ENCODE measurements at regions not wholly inside any gene's neighbourhood (a gene's known extent, or its start where the extent isn't known, plus 50 kb on each side); places are given as distances from the start of the nearest gene placed in this dataset.

DNA sequence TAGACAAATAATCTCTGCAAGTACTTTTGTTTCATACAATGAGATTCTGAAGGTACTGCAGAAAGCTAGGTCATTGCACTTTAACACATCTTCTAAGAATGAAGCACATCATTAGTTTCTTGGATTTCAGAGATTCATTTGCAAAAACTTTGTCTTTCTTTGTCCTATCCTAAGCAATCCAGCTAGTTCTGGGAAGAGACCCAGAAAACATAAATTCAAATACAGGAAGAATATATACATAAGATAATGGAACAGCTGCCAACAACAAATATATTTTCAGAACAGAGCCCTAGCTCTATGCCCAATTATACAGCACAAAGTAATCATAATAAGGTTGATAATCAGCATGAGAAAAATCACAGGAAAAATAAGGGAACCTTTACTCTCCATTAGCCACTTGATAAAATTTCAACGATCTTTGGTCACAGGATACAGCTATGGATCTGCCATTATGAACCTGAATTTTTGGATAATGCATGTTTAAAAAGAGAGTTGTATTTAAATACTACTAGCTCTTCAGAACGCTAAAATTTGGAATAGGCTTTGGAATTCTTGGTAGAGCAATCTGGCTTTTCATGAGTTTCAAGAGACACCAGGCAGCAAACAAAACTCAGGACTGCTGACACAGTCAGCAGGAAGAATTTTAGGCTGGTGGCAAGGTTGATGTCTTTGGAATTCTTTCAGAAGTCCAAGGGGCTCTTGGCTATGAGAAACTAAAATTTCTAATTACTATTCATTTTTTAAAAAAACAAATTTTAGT is 250.4 kb upstream of the SMIM21 start:
- DNase-seq (ENCODE audit: low spot score), result no peak

DNA sequence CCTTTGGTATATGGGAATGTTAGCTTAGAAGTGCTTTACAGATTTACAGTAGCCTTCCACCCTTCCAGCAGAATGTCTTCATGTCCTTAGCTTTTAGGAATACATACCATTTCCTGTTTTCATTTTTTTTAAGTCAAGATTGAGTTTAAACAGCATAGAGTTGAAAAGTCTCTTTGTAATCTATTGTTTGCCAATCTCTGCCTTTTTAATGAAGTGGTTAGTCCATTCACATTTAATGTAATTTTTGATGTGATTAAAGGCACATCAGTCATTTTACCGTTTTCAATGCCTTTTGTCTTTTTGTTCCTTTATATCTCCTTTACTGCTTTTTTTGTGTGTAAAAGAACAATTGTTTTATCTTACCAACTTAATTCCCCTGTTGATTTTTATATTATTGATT is 233.4 kb upstream of the SMIM21 start:
- no peak for DNase-seq (ENCODE audit: low spot score)

DNA sequence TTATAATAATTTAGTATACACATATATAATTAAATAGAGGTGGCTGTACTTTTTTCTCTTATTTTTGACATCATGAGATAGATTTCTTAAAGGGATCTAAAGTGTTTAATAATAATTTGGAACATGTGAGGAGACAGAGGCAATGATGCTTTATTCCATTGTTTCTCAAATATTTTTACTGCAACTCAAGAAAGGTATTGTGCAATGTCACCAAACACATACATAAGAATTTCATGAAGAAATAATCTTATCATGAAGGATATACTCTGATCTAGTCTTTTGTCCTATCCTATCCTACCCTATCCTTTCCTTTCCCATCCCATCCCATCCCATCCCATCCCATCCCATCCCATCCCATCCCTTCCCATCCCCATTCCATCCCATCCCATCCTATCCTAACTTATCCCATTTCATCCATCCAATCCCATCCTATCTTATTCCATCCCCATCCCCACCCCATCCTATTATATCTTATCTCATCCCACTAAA is 232.1 kb upstream of the SMIM21 start:
- no peak for DNase-seq (ENCODE audit: low spot score)

DNA sequence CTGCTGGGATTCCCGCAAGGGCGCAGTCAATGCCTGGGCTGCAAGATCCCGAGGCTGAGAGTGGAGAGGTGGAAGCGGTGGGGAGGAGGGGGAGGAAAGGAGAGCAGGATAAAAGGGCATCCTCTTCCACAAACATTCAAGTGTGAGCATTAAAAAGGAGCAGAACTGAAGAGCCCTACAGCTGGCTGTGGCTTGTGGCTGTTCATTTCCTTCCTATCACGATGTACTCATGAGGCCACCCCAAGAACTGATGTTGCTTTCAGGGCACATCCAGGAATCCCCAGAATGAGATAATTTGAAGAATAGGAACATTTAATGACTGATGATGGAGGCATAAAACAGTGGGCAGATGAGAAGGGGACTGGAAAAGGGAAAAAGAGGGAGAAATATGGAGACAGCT is 230.8 kb upstream of the SMIM21 start:
- no peak for DNase-seq (ENCODE audit: low spot score)

DNA sequence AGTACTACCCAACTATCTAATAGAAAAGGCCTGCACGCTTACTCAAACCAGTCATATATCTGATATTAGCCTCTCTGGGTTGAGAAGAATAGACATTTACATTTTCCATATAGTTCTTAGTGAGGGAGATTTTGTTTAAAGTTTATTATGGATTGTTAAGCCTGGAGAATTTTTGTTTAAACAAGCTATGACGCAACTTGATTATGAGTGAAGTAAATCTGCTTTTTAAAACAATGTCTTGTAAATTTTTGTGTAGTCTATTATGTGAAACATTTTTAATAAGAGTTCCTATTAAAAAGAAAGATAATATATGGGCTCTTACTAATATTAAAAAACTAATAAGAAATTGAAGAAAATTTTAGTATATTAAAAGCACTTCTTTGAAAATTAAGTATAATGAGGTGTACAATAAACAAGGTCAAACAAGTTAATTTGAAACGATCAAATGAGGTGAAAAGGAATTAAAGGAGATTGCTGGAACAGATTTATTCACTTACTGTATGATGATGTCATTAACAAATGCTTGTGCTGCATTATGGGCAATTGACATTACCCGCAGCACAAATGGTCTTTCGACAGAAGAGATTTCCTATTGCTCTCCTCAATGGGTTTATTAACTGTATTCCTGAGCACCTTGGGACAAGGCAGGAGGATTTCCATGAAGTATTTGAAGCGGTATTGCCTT is 229.2 kb upstream of the SMIM21 start:
- no peak for DNase-seq (ENCODE audit: low spot score)

DNA sequence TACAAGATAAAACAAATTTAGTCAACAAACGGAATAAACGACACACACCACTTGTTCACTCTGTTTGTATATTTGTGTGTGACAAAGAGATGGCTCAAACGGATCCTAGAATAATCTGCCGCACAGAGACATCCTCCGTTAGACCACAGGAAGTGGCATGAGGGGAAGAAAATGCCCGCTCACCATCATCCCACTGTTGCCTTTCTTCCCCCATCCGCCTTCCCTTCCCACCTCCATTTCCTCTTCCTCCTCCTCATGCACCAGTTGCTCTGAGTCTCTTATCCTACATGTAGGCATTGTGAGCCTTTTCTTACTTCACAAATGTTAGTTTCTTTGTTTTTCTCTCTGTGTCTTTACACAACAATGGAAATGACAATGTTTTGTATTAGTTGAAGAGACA is 228.5 kb upstream of the SMIM21 start:
- no peak for DNase-seq (ENCODE audit: low spot score)

DNA sequence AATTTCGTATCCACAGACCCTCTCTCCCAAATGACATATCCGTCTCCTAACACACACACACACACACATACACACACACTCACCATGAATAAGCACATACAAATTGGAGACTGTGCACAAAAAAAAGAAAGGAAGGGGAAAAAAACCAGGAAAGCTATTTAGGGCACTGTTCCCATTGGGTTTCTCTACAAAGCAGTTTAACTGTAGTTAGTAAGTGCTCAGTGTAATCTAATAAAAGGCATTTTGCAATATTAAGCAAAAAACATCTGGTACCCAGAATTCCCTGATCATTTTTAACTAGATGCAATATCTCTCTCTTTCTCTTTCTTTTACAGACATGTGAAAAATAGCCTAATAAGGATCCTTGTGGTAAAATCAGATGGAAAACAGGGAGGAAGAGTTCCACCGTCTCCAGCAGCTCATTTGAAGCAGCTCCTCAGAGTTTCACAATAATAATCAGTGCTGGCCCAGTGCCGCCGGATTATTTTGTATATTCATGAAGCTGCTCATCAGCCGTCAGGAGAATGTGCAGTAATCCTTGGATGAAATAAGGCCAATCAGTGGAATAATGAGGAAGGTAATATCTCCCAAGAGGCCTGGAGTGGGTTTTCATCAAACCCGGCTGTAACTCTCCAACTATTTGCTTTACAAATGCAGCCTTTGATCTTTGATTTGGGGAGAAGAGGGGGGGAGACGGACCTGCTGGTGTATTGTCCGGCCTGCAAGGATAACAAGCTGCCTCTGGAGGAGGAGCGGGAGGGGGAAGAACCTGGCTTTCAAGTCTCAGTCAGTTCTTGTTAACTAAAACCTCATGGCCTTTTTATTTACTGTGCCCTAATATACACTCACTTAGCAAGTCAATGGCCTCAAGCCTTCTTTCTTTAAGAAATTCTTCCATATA is 227.6 kb upstream of the SMIM21 start:
- DNase-seq (ENCODE audit: low spot score), result no peak

DNA sequence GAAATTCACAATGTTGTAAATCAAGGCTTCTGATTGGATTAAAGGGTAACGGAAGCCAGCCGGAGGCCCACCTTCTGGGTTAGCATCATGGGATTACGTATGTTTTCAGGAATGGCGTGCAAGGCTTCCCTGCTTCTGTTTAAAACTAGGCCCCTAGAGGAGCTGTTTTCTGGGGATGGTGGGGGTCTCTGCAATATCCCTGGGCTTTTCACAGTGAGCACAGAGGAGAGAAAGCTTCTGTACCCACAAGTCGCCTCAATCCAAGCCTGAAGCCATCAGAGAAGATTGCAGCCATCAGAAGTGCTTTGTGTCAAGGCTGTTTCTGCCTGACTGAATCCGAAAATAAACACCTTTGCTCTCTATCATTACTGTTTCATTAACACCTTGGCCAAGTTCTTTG is 226.9 kb upstream of the SMIM21 start:
- no peak for DNase-seq (ENCODE audit: low spot score)

DNA sequence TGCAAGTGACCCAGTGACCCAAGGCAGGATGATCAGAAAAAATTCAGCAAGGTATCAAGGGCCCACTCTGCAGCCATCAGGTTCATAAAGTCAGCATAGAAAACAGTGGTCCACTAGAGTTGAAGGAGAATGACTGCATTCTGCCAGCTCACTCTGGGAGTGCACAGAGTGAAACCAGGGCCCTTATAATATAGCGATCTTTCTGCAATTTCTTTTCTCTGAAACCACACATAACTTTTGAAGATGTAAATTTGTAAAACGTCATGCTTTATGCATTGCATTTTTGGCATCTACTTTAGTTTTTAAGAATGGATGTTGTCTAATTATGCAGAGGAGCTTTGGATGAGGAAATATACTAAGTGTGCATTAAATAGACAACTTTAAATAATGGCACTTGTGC is 225.0 kb upstream of the SMIM21 start:
- DNase-seq (ENCODE audit: low spot score), result no peak

DNA sequence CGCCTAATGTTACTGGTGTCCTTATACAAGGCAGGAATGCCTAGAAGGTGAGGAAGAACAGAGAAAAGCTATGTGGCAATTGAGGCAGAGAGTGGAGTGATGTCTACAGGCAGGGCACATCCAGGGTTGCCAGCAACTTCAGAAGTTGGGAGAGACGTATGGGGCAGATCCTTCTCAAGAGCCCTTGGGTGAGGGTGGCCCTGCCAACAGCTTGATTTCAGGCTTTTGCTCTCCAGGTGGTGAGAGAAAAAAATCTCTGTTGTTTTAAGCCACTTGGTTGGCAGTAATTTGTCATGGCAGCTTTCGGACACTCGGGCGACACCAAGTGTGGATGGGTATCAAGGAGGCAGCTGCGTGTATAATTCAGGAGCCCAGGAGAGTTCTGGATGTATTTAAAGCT is 217.4 kb upstream of the SMIM21 start:
- DNase-seq (ENCODE audit: low spot score), result no peak

DNA sequence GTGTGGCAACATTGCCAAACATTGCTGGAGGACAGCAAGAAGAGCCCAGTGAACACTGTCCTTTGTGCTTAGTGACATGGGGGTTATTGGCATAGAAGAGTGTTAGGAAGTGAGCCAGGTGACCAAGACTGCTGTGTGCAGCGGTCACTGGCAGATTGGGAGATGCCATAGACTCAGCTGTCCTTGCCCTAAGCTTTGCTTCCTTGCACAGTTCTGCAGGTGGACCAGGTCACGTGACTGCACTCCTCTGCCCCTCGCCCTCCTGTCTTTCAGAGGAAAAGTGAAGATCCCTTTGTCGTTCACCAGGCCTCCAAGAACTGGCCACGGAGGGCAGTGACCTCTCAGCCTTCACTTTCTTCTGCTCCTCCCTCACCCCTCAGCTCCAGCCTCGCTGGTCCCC is 215.6 kb upstream of the SMIM21 start:
- no peak for DNase-seq (ENCODE audit: low spot score)

DNA sequence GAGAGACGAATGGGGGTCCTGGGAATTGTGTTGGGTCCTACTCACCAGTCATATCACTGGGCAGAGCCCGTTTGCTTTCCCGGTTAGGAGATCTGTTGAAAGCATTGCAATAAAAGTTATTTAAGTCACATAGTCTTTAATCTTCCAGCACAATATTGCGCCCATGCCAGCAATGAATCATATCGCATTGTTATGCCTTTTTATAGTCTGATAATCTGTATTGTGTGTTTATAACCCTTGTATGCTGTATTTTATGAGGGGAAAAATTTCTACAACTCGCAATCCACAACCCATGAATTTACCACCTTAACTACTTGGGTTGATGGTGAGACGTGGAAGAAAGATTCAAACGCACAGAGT is 211.9 kb upstream of the SMIM21 start:
- DNase-seq (ENCODE audit: low spot score), result no peak

DNA sequence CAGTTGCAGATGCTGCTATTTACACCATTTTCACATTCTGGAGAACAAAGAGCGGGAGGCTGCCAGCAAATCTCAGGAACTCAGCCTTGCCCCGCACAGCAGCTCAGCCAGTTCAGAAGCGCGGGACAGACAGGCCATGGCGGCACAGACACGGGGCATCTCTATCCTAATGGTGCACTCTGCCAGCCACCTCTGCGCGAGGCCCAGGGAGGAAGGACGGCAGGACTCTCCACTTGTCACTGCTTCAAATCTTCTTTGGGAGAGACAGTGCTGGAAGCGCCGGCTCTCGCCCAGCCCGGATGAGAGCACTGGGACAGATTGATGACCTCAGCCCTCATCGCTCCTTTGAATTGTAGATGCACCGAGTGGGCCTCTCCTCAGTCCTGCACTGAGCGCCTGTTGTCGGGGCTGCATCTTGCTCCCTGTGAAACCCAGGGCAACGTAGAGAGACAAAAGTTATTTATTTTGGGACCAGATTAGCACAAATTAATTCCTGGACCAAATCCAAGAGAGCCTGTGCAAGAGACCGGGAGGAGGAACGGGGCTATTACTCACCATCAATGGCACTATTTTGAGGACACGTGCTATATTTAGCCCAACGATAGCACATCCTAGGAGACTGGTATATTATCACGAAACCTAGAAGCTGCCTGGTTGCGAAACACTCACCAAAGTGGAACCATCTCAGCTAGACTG is 211.4 kb upstream of the SMIM21 start:
- no peak for DNase-seq (ENCODE audit: low spot score)

DNA sequence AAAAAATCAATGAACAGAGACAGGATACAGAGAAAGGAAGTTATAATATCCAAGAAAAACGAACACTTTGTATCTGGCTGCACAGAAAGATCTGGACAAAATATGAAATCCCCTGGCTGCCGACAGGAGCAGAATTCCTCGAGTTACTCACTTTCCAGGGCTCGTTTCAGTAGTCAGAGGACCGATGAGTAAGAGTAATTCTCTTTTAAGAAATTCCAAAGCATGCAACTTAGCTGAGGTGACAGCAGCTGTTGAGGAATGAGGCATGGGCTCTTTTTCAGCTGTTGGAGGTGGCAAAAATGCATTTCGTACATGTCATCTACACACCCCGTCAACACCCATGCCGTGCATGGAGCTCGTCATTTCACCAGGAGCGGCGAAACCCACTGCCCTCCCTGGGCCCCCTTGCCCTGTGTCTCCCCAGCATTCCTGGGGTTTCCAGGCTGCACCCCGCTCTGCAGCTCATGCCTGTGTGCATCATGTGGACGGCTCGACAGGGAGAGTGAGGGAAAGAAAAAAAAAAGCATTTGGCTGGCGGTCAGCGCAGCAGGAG is 210.8 kb upstream of the SMIM21 start:
- DNase-seq (ENCODE audit: low spot score), result no peak

DNA sequence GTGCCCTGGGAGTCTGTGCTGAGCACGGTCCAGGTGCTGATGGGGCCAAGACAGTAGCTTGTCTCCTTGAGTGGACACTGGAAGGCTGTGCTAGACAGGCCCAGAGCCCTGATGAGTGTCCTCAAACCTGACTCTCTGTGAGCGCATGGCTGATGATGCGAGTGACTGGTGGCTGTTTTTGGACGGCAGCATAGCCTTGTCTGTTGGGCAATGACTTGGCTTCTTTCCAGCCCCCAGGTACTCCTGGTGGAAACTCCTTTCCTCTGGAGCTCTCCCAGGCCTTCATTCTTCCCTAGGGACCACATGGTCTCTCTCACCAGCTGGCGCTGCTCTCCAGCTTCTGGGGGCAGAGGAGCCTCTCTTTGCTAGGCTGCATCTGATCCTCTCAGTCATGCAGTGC is 207.6 kb upstream of the SMIM21 start:
- DNase-seq (ENCODE audit: low spot score), result no peak

DNA sequence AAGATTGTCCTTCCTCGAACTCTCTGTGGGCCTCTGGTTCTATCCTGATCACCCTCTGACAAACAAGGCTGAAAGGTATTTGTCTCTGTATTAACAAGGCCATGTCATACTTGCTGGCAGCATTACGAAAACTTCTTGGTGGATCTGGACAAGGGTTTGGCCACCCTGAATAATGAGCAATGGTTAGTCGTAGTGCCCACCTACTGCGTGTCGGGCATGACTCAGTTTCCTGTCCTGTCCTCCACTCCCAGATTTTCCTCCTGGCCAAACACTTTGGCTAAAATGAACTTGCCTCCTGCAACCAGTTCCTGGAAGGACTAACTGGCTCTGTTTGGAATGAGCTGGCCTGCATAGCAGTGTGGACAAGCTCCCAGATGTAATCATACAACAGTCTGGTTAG is 198.5 kb upstream of the SMIM21 start:
- DNase-seq (ENCODE audit: low spot score), result peak; percentile 14

DNA sequence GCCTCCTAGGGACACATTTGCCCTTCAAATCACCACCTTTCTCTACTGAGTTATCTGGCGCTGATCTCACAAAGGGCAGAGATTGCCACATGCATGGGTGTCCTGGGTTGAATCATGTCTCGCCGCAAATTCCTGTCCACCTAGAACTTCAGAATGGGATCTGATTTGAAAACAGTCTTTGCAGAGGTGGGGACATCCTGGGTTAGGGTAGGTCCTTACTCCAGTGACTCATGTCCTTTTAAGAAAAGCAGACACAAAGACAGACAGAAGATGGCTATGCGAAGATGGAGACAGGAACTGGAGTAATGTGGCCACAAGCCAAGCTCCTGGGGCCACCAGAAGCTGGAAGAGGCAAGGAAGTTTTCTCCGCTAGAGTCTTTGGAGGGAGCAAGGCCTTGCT is 197.4 kb upstream of the SMIM21 start:
- DNase-seq (ENCODE audit: low spot score), result peak; percentile 16

DNA sequence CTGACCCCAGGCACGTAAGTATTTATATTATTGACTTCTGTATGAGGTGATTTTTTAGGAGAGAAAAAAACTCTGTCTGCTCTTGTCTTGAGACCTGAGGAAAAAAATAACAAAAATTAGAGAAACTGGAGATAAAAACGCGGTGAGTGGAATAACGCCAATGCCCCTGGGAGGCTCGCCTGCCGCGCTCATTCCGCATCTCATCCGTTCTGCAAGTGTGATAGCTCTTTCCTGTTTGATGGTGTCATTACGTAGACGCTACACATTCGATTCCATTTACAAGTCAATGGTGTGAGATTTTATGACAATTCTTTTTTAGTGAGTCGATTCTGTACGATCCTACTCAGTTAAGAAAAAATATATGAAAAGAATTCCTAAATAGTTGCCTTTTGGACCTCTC is 194.3 kb upstream of the SMIM21 start:
- no peak for DNase-seq (ENCODE audit: low spot score)

DNA sequence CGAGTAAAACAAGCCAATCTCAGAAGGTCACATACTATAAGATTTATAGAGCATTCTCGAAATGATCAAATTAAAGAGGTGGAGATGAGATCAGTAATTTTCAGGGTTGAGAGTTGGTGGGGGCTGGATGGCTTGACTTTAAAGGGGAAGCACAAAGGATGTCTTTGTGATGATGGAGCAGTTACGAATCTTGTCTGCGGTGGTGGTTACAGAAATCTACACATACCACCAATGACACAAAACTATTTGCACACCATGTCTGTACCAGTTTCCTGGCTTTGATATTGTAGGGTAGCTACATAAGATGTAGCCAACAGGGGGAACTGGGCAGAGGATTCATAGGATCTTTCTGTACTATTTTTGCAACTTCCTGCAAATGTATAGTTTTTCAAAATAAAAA is 190.6 kb upstream of the SMIM21 start:
- DNase-seq (ENCODE audit: low spot score), result no peak

DNA sequence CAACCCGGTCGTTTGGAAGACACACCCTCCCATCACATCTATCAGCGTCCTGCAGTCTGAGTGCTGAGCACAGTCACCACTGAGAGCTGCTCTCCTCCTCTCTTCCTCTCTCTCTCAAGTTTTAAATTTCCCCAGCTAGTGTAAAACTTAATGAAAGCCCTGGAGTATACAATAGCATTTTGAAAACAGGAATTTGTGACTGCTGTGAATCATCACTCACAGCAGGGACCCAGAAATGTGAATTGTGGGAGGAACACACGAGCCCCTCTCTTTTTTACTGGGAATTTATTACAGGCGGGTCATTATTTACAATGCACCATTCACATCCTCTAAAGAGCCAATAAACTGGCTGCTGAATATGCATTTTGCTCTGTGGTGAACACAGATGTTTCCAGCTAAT is 185.0 kb upstream of the SMIM21 start:
- no peak for DNase-seq (ENCODE audit: low spot score)

DNA sequence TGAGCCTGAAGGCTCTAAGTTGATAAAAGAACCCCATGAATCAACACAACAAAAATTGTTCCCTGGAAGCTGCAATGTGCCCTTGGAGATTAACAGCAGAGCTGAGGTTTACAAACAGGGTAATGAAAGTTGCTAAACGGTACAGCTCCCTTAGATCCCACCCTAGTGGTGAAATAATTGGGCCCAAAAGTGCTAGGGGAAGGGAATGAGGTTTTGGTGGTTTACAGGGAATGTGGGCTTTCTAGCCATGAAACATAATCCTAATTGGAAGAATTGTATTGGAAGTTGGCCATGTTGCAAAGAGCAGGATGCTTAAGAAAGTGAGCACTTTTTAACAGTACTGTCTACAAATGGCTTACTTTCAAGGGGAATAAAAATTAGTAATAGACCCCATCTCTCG is 180.2 kb upstream of the SMIM21 start:
- no peak for DNase-seq (ENCODE audit: low spot score)

DNA sequence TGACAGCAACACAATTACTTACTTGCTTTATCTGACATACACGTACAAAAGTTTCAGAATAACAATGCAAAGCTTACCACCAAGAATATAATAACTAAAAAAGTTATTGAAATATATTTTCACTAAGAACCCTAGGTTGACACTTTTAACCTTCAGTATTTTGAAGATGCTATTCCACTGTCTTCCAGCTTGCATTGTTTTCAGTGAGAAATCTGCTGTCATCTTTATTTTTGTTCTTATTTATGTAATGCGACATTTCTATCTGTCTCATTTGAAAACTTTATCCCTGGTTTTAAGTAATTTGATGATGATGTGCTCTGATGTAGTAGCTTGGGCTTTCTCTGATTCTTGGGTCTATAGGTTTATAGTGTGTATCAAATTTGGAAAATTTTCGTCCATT is 165.0 kb upstream of the SMIM21 start:
- no peak for DNase-seq (ENCODE audit: low spot score)
